Cardiac fibroblast (primary cell): ENCODE measurements at regions not wholly inside any gene's neighbourhood (a gene's known extent, or its start where the extent isn't known, plus 50 kb on each side); places are given as distances from the start of the nearest gene placed in this dataset.

Source experiments
- DNase-seq, 2 donors: peaks; one replicate each; pipeline versions ENCODE4 v3.0.0 to v3.0.0-alpha.2; 2010; ENCODE audit warnings: low read depth in 2 of 2
- H3K4me3 ChIP-seq, 2 donors: replicated peaks in 1 of 2; 1 replicate in 1 of 2; 2 replicates in 1 of 2; pipeline ENCODE4 v1.5.1; 2011; ENCODE audit warnings: low read depth in 2 of 2, low read length in 2 of 2, mild to moderate bottlenecking in 2 of 2, moderate library complexity in 1 of 2
- CTCF ChIP-seq: IDR thresholded peaks from one replicate; pipeline ENCODE4 v1.5.1; 2011; ENCODE audit warnings: low read depth, mild to moderate bottlenecking, low read length, inconsistent platforms

DNA sequence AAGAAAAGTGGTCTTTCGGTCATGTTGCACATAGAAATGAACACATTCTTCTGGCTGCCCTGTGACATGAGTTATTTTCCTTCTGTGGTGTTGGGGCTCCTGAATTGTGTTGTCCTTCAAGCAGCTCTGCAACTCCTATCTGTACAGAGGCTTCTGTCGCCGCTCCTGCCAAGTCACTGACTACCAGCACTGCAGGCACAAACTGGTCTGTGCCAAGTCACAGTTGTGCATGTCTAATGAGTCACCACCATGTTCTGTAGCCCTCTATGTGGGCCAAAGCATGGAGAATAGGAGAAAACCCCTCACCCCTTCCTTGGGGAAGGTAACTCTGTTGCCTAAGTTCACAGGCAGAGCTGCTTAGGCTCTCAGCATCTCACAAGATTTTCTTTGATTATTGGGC, 283.3 kb downstream of the RPL10L start:
- TF ChIP-seq CTCF, result no peak
- no peak for DNase-seq
- H3K4me3 ChIP-seq, result no peak overlapping the region

GRCh38 chr14:46352844-46353243, 298.7 kb downstream of the RPL10L start:
- no peak overlapping the region for H3K4me3 ChIP-seq
- DNase-seq, result no peak
- no peak for TF ChIP-seq CTCF

DNA sequence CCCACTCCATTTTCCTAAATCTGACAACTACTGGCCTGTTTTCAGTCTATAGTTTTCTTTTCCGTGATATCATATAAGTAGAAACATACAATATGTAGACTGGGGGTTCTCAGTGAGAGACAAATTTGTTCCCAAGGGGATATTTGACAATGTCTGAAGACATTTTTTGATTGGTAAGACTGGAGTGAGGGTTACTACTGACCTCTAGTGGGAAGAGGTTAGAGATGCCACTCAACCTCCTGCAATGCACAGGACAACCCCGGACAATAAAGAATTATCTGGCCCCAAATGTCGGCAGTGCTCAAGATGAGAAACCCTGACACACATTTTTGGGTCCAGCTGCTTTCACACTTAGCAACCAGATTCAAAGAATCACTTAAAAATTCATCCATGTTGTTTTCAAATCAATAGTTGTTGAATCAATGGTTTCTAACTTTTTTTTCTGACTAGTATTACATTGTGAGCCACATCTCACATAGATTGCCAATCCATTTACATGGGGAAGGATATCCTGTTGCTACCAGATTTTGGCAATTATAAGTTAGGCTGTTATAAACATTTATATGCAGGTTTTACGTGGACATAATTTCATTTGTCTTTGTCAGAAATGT, 307.1 kb downstream of the RPL10L start:
- no peak overlapping the region for H3K4me3 ChIP-seq
- peak; percentile 1 to 28 for DNase-seq
- TF ChIP-seq CTCF, result peak; percentile 36

- H3K4me3 ChIP-seq, result no peak overlapping the region
- TF ChIP-seq CTCF, result no peak
- DNase-seq, result no peak
Observed at GRCh38 chr14:46325777-46326176, 325.8 kb downstream of the RPL10L start.

DNA sequence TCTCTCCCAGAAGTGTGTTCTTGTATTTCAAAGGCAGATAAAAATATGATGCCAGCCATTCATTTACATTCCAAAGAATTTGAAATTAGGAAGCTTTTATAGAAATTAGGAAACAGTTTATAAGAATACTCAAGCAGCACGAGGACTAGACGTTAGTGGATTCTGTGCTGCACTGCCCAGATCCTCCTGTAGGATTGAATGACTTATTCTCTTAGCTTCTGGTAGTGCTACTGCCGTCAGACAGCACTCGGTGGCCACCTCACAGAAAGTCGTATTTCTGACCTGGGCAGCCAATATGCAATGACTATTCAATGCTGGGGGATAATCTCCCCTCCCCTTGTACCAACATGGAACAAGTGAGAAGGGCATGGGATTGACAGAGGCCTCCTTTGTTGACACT, 326.4 kb downstream of the RPL10L start:
- no peak for TF ChIP-seq CTCF
- no peak for DNase-seq
- H3K4me3 ChIP-seq, result no peak overlapping the region

DNA sequence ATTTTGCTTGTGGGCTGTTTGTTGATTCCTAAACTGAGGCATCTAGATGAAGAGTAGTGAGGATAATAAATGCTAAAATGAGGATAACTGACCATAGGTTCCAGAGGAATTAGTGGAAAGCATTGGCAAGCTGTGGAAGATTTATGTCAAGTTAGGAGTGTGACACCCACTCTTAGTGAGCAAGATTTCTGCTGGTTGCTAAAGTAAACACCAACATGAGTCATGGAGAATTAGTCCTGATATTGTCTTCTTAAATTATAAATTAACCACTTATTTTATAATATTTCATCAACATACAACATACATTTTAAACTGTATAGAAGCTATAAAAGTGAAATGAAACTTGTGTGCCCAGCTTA, 328.2 kb downstream of the RPL10L start:
- H3K4me3 ChIP-seq, result no peak overlapping the region
- no peak for TF ChIP-seq CTCF
- DNase-seq, result no peak

DNA sequence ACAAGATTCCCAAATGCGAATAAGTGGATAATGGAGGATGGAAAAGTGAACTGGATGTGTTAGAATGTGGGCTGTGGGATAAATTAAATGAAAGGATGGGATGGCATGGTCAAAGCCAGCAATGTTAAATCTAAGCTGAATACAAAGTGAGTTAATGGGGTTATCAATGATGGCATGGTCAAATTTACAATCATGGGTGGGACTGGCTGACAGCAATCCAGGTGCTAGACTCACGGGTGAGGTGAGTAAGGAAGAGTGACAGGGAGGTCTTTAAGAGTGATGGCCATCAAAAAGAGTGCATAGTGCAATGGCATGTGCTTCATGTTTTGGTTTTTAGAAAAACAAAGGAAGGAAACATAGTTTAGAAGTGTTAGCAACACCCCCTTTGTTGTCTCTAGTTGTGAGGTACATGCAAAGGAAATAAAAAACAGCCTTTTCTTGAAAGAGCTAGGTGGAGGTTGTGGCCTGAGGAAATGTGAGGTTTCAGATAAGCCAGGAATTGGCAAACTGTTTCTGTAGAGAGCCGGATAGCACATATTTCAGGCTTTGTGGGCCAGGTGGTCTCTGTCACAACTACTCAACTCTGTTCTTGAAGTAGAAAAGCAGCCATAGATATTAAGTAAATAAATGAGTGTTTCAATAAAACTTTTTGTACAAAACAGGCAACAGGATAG, 328.7 kb downstream of the RPL10L start:
- no peak for DNase-seq

More for the DNA sequence above, 328.7 kb downstream of the RPL10L start:
- H3K4me3 ChIP-seq, result no peak overlapping the region
- no peak for TF ChIP-seq CTCF
